ENCODE measurements at regions not wholly inside any gene's neighbourhood (a gene's known extent, or its start where the extent isn't known, plus 50 kb on each side); places are given as distances from the start of the nearest gene placed in this dataset.

GRCh38 chr22:49213731-49214352, 613.8 kb downstream of the BRD1 start:
- Histone ChIP-seq H3K79me2 (ENCODE audit: control insufficient read depth, insufficient read depth, low read length) (no peaks in the 10 kb centered on the region), H3K36me3 (replicated peaks in 1 of 2; ENCODE audit: control extremely low read depth in 1 of 2, control insufficient read depth in 1 of 2, extremely low read depth in 1 of 2, insufficient read depth in 2 of 2, low read length in 1 of 2) (no peaks in the 10 kb centered on the region), H3K4me1 (ENCODE audit: control insufficient read depth in 2 of 2, insufficient read depth in 2 of 2, low read length in 2 of 2) (no peaks in the 10 kb centered on the region), H3K9me3 (ENCODE audit: control extremely low read depth in 1 of 3, control insufficient read depth in 2 of 3, insufficient read depth in 1 of 3, low read length in 2 of 3) (peaks cover 0 to 22% (median 4%) of the 10 kb centered on the region in 3 donors), H2AFZ (ENCODE audit: insufficient read depth, low read depth, low read length, poor library complexity, severe bottlenecking) (no peak overlapping the region), H4K20me1 (ENCODE audit: control insufficient read depth, insufficient read depth, low read length, poor library complexity, severe bottlenecking) (no peaks in the 10 kb centered on the region), H3K4me3 (ENCODE audit: control extremely low read depth in 1 of 5, extremely low read depth in 1 of 5, insufficient read depth in 1 of 5, low read depth in 2 of 5, low read length in 4 of 5) (no peak overlapping the region), H3K9ac (ENCODE audit: low read length) (no peak overlapping the region), H3K4me2 (replicated peaks; ENCODE audit: low read depth, low read length, poor library complexity, severe bottlenecking) (no peak overlapping the region), H3K27ac (ENCODE audit: low read length in 2 of 2) (no peak overlapping the region), H3K27me3 (replicated peaks in 1 of 4; ENCODE audit: control extremely low read depth in 1 of 4, control insufficient read depth in 3 of 4, insufficient read depth in 4 of 4, low read length in 3 of 4) (peaks cover 0 to 4% (median 0%) of the 10 kb centered on the region in 4 experiments)
- POLR2A ChIA-PET: no interaction called here
- TF ChIP-seq, protein P1, sequence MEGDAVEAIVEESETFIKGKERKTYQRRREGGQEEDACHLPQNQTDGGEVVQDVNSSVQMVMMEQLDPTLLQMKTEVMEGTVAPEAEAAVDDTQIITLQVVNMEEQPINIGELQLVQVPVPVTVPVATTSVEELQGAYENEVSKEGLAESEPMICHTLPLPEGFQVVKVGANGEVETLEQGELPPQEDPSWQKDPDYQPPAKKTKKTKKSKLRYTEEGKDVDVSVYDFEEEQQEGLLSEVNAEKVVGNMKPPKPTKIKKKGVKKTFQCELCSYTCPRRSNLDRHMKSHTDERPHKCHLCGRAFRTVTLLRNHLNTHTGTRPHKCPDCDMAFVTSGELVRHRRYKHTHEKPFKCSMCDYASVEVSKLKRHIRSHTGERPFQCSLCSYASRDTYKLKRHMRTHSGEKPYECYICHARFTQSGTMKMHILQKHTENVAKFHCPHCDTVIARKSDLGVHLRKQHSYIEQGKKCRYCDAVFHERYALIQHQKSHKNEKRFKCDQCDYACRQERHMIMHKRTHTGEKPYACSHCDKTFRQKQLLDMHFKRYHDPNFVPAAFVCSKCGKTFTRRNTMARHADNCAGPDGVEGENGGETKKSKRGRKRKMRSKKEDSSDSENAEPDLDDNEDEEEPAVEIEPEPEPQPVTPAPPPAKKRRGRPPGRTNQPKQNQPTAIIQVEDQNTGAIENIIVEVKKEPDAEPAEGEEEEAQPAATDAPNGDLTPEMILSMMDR (IDR thresholded peaks at IDR 0.05): no peak
- no peak for TF ChIP-seq EZH2 (IDR thresholded peaks at IDR 0.05; ENCODE audit: borderline replicate concordance, insufficient read depth, low read depth, low read length, poor library complexity, severe bottlenecking)
- CTCF ChIA-PET: no interaction called here
- 74% methylated on average over 16 of the region's 18 CpGs for WGBS (ENCODE audit: insufficient coverage)
- Mint-ChIP-seq H3K27me3 (peaks cover 6% of the 10 kb centered on the region), H3K4me3 (no peak overlapping the region), H3K27ac (no peak overlapping the region), H3K9me3 (ENCODE audit: insufficient read depth) (peaks cover 8% of the 10 kb centered on the region), H3K4me1 (no peaks in the 10 kb centered on the region)
- intact Hi-C loops (cut with micrococcal nuclease): no loop called here
- ATAC-seq (ENCODE audit: low read depth): no peak
- no peak for DNase-seq

- H3K4me3 ChIP-seq (ENCODE audit: control extremely low read depth in 1 of 5, extremely low read depth in 1 of 5, insufficient read depth in 1 of 5, low read depth in 2 of 5, low read length in 4 of 5): no peak overlapping the region
- 94% methylated on average over 8 of the region's 11 CpGs for WGBS (ENCODE audit: insufficient coverage)
- no peak overlapping the region for H3K27ac ChIP-seq (ENCODE audit: low read length in 2 of 2)
- H4K20me1 ChIP-seq (ENCODE audit: control insufficient read depth, insufficient read depth, low read length, poor library complexity, severe bottlenecking): no peaks in the 10 kb centered on the region
- H3K4me3 Mint-ChIP-seq: no peak overlapping the region
- TF ChIP-seq, protein P1 (IDR thresholded peaks at IDR 0.05): no peak
- POLR2A ChIA-PET: no interaction called here
- no peaks in the 10 kb centered on the region for H3K4me1 Mint-ChIP-seq
- H2AFZ ChIP-seq (ENCODE audit: insufficient read depth, low read depth, low read length, poor library complexity, severe bottlenecking): no peak overlapping the region
- peaks cover under 1% of the 10 kb centered on the region for H3K9me3 Mint-ChIP-seq (ENCODE audit: insufficient read depth)
- no peak for ATAC-seq (ENCODE audit: low read depth)
- DNase-seq: no peak
- CTCF ChIA-PET: no interaction called here
- H3K79me2 ChIP-seq (ENCODE audit: control insufficient read depth, insufficient read depth, low read length): no peaks in the 10 kb centered on the region
- H3K27me3 ChIP-seq (replicated peaks in 1 of 4; ENCODE audit: control extremely low read depth in 1 of 4, control insufficient read depth in 3 of 4, insufficient read depth in 4 of 4, low read length in 3 of 4): peaks cover 0 to 4% (median 0%) of the 10 kb centered on the region in 4 experiments
- no peak overlapping the region for H3K9ac ChIP-seq (ENCODE audit: low read length)
- H3K36me3 ChIP-seq (replicated peaks in 1 of 2; ENCODE audit: control extremely low read depth in 1 of 2, control insufficient read depth in 1 of 2, extremely low read depth in 1 of 2, insufficient read depth in 2 of 2, low read length in 1 of 2): no peaks in the 10 kb centered on the region
- no peak overlapping the region for H3K27ac Mint-ChIP-seq
- no peaks in the 10 kb centered on the region for H3K27me3 Mint-ChIP-seq
- H3K4me2 ChIP-seq (replicated peaks; ENCODE audit: low read depth, low read length, poor library complexity, severe bottlenecking): no peak overlapping the region
- intact Hi-C loops (cut with micrococcal nuclease): no loop called here
- H3K9me3 ChIP-seq (ENCODE audit: control extremely low read depth in 1 of 3, control insufficient read depth in 2 of 3, insufficient read depth in 1 of 3, low read length in 2 of 3): peaks cover 0 to 23% (median 0%) of the 10 kb centered on the region in 3 donors
- H3K4me1 ChIP-seq (ENCODE audit: control insufficient read depth in 2 of 2, insufficient read depth in 2 of 2, low read length in 2 of 2): no peaks in the 10 kb centered on the region
Measured at GRCh38 chr22:49212466-49212865, 615.2 kb downstream of the BRD1 start.
